Hematopoietic multipotent progenitor cell treated with erythropoietin and hydrocortisone succinate and interleukin-3 and kit ligand, for 15 days (in vitro differentiated cells): ENCODE measurements at regions not wholly inside any gene's neighbourhood (a gene's known extent, or its start where the extent isn't known, plus 50 kb on each side); places are given as distances from the start of the nearest gene placed in this dataset.
"Not testable (repeated sequence)": the region's sequence is repeated elsewhere in the genome, so short reads cannot be mapped to it uniquely, and the experiment has no call there.

Experiments used
- DNase-seq: peaks from one replicate; pipeline ENCODE4 v3.0.0-alpha.2; 2015; ENCODE audit warnings: low spot score

DNA sequence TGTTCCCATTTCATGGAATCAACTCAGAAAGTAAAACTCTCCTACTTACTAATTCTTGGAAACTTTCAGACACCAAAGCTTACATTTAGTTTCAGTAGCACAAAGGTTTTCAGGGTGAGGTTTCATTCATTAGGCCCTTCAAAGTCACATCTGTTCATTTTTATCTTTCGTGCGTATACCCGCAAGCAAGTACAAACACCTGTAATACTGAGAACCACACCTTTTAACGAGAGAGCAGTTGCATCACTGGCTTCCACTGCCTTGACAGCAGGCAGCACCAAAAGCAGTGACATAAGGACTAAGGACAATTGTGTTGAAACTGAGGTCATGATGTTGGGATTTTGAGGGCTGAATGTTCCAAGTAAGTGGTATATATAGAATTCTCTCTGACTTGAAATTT lies 60.5 kb downstream of the GOLGA6L22 start:
- DNase-seq = not testable (repeated sequence)

DNA sequence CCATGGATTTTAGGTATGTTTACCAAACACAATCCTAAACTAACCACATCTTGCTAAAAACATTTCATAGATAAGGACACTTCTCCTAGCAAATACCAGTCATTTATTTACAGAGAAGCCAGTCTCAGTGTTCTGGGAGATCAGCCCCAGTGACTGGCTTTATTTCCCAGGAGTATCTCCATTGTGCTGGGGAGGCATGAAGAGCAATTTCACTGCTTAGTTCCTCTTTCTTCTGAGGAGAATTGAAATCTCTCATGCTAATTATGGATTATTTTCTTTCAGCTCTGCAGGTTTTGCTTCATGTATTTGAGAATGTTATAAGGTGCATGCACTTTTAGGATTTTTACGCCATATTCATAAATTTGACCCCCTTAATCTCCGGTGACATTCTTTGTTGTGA lies 67.8 kb downstream of the GOLGA6L22 start:
- not testable (repeated sequence) for DNase-seq

DNA sequence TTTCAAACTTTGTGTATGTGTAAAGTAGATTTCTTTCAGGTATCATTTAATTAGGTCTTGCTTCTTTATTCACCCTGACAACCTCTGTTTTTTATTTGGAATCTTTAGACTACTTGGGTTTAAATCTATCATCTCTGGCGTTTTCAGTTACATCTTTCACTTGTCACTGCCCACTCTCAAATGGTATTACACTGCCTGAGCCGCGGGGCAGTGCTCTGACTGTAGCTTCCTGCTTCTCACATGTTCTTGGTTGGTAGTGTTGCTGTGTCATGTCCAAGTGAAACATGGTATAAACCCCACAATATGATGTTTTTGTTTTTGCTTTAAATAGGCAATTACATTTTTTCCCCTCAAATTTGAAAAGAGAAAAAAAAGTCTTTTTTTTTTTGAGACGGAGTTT lies 68.3 kb downstream of the GOLGA6L22 start:
- DNase-seq = not testable (repeated sequence)

DNA sequence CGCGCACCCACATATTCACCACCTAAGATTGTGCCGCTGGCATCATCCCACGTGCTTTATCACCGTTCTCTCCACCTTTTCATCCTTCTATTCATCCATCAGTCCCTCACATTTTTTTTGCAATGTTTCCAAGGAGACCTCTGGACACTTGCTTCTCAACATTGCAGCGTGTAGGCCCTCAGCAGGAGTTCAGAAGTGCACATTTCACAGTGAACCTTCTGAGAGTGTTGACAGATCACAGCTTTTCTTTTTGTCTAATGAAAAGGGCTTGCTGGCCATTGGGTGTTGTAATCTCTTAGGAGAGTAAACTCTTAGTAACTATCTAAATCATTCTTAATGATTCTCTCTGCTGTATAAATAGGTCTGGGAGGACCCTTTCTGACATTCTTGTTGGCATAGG lies 70.5 kb downstream of the GOLGA6L22 start:
- not testable (repeated sequence) for DNase-seq

DNA sequence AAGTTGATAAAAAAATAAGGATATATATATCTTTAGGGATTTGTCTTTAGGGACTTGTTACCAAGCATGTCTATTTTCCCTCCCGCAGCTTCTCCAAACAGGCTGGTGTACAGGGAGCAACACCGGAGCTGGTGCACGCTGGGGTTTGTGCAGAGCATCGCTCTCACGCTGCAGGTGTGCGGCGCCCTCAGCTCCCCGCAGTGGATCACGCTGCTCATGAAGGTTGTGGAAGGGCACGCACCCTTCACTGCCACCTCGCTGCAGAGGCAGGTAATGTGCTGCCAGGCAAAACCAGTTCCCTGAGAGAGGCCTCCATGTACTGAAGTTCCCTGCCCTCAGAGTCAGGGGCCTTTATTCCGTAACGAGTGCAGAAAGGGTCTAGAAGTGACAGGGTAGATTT lies 101.0 kb downstream of the GOLGA6L22 start:
- not testable (repeated sequence) for DNase-seq

DNA sequence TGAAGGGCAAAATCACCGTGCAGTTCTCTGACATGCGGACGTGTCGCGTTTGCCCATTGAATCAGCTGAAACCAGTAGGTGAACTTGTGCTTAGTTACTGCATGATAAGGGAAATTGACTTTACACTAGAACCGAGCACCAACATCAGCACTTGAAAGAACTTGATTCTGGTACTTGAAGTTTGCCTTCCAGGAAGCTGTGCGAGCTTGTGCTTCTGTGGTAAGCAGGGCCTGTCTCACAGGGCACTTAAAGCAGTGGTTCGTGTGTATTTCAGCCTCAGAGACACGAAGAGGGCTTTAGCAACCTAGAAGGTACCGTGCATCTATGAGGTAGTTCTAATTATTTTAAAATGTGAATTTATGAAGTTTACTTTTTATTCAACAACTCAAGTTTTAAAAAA lies 103.0 kb downstream of the GOLGA6L22 start:
- not testable (repeated sequence) for DNase-seq

DNA sequence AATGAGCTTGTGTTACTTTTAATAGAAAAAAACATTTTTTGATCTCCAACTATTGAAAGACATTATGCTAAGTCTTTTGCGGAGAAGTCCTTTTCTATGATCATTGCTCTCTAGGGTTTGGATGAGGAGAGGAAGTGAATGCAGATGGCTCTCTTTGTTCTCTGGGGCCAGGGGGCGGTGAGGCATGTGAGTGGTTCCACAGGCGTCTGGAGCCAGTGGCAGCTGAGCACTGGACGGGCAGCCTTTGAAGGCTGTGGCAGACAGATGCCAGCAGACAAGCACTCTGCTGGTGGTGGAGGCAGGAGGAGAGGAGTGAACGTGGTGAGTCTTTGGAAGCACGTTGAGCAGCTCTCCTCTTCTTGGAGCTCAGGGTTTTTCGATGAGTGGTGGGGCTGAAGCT lies 107.8 kb downstream of the GOLGA6L22 start:
- DNase-seq = not testable (repeated sequence)

DNA sequence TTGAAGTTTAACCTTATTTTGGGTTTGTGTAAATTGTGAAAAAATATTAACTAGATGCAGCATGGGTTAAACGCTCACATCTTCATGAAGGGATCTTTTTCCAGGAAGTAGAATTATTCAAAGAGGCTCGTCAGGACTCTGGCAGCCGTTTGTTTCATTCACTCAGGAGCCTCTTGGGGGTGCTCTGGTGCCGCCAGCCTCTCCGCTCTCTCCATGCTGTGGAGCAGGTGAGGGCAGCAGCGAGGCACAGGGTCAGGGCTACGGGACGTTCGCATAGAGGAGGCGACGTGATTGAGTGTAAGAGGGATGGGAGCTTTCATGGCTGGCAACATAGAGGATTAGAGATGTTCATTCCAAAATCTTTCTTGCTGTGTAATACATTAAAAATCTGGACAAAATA lies 110.8 kb downstream of the GOLGA6L22 start:
- DNase-seq = not testable (repeated sequence)

DNA sequence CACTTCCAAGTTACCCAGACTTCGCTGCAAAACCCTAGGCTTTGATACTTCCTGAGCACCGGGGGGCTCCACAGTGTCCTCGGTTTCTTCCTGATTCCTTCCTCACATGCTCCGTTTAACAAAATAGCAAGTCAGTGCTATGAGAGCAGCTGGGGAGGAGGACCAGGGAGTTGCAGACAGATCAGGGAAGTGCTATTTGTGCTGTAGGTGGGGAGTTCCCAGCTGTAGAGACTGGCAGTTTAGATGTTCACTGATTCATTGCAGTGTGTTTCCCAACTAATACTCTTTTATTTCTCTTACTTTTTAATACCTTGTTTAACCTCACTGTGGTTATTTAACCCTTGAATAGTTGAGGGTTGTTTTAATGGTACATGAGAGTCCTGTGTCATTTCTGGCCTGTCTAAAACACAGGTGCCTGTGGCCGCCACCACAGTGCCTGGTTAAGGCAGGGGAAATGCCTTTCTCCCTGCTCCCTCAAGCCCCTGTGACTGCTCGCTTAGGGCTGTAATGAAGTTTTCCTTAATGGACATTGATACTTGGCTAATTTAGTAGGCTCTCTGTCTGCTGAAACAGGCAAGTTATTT lies 113.5 kb downstream of the GOLGA6L22 start:
- not testable (repeated sequence) for DNase-seq

DNA sequence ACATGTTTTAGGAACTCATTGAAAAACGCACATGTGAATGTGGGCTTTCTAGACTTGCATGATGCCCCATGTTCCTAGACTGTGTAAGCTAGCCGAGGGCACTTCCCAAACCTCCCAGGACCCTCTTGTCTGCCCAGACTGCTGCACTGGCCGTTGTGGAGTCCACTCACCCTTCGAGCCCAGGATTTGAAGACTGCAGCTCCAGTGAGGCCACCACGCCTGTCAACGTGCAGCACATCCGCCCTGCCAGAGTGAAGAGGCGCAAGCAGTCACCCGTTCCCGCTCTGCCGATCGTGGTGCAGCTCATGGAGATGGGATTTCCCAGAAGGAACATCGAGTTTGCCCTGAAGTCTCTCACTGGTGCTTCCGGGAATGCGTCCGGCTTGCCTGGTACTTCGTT lies 114.1 kb downstream of the GOLGA6L22 start:
- peak; percentile 1 for DNase-seq

DNA sequence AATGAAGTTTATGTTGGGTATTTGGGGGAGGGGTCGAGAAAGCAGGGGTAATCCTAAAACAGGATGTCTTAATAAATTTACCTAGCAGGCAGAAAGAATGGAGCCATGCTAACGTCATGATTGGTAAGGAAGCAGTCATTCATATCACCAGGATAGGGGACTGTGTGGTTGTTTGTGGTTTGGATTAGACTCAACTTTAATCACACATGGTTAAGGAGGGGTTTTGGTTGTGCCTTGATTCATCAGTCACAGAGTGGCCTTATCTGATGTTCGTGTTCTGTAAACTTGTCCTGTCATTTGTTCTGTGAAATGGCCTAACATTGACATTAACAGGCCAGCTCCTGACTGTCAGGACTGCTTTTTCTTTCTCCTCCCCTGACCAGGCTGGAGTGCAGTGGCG lies 119.1 kb downstream of the GOLGA6L22 start:
- DNase-seq = not testable (repeated sequence)

DNA sequence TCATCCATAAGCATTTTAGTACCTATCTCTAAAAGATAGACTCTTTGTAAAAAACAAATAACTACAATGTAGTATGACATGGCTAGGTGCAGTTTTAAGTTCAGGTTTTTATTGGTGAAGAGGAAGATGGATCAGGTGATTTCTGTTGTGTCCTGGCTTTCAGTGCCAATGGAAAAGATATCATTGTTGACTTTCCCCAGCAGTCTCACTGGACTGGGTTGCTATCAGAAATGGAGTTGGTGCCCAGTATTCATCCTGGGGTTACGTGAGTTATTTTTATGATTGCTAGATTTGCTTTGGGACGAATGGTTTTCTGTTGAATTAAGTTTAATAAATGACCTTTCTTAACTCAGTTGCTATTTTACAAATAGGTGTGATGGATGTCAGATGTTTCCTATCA lies 120.5 kb downstream of the GOLGA6L22 start:
- DNase-seq = not testable (repeated sequence)

DNA sequence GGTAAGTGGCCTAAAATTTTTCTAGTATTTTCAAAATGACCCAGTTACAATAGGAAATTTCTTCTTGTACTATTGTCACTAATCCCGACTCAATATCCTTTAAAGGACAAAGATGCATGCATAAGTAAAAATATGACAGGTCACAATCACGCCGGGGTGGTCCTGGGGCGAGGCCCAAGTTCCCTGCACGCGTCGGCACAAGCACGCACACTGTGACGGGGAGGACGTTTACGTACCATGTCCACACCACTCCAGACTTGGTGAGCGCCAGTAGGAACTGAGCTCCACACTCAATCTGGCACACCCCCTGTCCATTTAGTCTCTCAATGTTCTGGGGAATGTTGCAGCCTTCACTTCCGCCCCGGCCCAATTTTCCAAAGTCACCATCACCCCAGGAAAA lies 128.7 kb downstream of the GOLGA6L22 start:
- DNase-seq = not testable (repeated sequence)

DNA sequence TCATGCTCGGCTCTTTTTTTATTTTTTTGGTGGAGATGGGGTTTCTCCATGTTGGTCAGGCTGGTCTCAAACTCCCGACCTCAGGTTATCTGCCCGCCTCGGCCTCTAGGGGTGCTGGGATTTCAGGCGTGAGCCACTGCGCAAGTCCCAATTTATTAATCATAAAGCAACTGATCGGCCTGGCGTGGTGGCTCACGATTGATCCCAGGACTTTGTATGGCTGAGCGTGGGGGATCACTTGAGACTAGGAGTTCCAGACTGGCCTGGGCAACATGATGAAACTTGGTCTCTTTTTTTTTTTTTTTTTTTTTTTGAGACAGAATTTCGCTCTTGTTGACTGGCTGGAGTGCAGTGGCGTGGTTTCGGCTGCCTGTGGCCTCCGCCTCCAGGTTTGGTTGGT lies 139.8 kb downstream of the GOLGA6L22 start:
- not testable (repeated sequence) for DNase-seq

DNA sequence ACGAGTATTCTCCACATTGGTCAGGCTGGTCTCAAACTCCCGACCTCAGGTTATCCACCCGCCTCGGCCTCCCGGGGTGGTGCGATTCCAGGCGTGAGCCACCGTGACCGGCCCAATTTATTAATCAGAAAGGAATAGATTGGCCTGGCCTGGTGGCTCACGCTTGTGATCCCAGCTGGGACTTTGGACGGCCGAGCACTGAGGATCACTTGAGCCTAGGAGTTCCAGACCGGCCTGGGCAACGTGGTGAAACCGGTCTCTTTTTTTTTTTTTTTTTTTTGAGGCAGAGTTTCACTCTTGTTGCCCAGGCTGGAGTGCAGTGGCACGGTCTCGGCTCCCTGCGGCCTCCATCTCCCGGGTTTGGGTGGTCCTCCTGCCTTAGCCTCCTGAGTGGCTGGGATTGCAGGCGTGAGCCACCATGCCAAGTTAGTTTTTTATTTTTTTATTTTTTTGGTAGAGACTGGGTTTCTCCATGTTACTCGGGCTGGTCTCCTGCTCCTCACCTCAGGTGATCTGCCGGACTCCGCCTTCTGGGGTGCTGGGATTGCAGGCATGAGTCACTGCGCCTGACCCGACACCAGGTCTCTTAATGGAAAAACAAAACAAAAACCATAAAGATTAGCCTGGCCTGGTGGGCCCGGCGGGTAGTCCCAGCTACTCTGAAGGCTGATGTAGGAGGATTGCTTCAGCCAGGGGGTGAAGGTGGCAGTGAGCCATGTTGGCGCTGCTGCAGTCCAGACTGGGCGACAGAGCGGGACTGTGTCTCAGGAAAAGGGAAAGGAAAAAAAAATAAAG lies 141.0 kb downstream of the GOLGA6L22 start:
- not testable (repeated sequence) for DNase-seq

DNA sequence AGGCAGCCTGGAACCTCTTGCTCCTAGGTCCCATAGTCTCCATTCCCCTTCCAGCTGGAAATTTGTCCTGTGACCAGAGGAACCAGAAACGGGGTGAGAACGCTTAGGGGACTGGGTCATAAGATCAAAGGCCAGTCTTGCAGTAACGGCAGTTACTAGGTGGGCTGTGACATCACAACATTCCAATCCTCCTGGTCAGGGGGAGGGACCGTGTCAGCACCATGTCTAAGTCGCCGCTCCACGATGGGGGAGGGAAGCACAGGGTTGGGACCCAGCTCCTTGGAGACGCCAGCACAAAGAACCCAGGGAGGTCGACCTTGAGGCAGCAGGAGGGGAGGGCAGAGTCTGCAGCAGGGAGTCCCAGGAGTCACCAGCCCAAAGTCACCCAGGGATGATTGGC lies 158.3 kb downstream of the GOLGA6L22 start:
- not testable (repeated sequence) for DNase-seq

DNA sequence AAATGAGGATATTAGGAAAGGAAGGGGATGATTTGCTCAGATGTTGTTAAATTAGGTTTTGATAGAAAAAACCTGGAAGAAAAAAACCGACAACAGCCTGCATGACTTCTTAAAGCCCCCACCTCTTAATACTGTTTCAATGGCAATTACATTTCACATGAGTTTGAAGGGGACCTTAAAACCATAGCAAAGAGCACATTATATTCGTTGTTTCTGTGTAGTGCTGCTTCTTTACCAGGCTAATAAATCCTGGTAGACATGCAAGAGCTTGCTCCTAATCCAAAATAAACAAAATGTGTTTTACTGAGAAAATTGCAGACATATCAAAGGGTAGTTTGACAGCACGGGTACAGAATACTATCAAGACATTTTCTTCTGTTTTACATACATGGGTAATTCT lies 154.7 kb upstream of the NIPA1 start:
- DNase-seq = not testable (repeated sequence)

DNA sequence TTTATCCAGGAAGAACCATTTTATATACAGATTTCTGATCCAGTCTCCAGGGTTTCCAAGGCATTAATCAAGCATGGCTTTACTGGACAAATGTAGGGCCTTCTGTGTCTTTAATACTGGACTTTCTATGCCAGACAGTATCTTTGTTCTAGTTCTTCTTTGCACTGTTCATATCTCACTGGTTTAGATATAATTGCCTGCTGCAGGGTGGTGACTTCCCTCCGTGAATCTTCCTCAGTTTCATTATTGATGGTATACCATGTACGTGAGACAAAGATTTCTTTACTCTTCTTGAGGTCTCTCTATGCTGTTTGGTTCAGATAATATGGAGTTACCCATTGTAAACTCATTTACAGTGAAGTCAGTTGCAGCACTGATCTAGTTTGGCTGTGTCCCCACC lies 146.5 kb upstream of the NIPA1 start:
- not testable (repeated sequence) for DNase-seq

DNA sequence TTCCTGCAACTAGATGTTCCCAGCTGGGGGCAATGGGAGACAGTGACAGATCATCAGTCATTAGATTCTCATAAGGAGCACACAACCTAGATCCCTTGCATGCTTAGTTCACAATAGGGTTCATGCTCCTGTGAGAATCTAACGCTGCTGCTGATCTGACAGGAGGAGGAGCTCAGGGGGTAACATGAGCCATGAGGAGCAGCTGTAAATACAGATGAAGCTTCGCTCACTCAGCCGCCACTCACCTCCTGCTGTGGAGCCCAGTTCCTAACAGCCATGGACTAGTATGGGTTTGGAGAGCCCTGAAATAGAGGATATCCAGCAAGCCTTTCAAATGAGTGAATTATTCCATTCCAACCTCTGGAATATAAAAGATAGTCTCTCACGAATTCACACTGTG lies 137.0 kb upstream of the NIPA1 start:
- not testable (repeated sequence) for DNase-seq

DNA sequence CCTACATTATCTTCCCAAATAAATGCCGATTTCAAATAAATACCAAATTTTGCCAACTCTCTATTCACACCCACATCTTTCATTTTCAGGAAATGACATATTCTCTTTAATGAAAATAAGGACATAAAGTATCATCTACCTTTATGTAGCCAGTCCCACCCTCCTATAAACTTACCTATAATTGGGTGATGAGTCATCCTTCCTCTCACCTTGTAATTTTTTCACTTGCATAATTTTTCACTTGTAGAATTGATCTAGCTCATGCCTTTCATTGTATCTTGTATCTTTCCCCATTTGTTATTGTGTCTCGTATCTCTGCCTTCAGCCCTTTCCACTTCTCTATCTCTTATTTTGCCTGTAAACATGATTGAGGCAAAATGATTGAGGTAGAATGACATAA lies 135.3 kb upstream of the NIPA1 start:
- DNase-seq = not testable (repeated sequence)

DNA sequence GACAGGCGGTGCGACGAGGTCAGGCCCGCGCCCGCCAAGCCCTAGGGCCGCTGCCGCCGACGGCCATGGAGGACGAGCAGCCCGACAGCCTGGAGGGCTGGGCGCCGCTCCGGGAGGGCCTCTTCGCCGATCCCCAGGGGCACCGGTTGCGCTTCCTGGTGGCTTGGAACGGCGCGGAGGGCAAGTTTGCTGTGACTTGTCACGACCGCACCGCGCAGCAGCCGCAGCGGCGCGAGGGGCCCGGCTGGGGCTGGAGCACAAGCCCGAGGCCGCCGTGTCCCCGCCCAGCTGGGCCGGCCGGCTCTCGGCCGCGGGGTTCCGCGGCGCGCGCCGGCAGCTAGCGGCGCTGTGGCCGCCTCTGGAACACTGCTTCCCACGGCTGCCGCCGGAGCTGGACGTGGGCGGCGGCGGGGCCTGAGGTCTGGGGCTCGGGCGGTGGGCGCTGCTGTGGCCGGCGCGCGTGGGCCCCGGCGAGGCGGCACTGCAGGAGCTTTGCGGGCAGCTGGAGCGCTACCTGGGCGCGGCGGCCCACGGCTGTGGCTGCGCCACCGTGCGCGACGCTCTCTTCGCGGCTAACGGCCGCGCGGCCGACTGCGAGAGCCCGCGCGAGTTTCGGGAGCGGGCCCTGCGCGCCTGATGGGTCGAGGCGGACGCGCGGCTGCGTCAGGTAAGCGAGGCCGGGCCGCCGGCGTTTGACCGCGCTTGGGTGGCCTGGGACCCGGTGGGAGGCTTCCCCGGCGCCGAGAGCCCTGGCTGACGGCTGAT lies 122.0 kb upstream of the NIPA1 start:
- DNase-seq = peak; percentile 45

DNA sequence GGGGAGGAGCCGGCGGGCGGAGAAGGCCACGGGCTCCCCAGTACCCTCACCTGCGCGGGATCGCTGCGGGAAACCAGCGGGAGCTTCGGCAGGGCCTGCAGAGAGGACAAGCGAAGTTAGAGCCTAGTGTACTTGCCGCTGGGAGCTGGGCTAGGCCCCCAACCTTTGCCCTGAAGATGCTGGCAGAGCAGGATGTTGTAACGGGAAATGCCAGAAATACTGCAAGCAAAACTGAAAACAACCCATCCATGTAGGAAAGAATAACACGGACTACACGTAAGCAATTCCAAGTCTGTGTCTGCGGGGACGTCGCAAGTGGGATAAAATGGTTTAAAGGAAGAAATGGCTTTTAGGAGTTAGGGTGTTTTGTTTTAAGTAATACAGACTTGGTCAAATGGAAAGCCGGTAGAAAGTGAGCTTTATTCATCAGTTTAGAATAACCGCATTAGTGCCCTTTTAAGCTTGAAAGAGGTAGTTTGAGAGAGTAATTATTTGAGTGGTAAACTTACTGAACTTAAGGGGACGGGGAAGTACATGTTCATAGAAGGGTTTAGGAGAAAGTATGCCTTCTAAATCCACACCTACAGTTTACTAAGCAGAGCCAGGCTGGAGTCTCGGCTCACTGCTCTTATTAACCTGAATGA lies 121.3 kb upstream of the NIPA1 start:
- DNase-seq = peak; percentile 34
